OCI-LY3 (cell line): ENCODE measurements at regions not wholly inside any gene's neighbourhood (a gene's known extent, or its start where the extent isn't known, plus 50 kb on each side); places are given as distances from the start of the nearest gene placed in this dataset.

Source experiments
- H2AFZ ChIP-seq: fragments of 200-600, 300-600 bp; shearing (Covaris generic); 2 replicates; pipeline ENCODE4 v1.6.0; 2014; ENCODE audit warnings: antibody characterized with exemption, low read depth, low read length
- H3K27ac ChIP-seq: fragments of 200-600, 300-600 bp; sonication (generic); 2 replicates; pipeline ENCODE4 v1.5.1; 2014; ENCODE audit warnings: mild to moderate bottlenecking, low read length, moderate library complexity, mixed read lengths
- H3K27me3 ChIP-seq: fragments of 200-600, 300-600 bp; sonication (generic); 2 replicates; pipeline ENCODE4 v1.6.1; 2014; ENCODE audit warnings: low read depth, low read length, mixed read lengths
- H3K36me3 ChIP-seq: fragments of 200-600, 300-600 bp; sonication (generic); replicated peaks from 2 replicates; pipeline ENCODE3; 2014; ENCODE audit warnings: low read depth, low read length, mixed read lengths
- H3K4me1 ChIP-seq: fragments of 300-600, 200-600 bp; sonication (generic); 2 replicates; pipeline ENCODE4 v1.6.1; 2014; ENCODE audit warnings: low read length, mixed read lengths
- H3K4me2 ChIP-seq: fragments of 200-600, 300-600 bp; sonication (generic); 2 replicates; pipeline ENCODE4 v1.6.1; 2014; ENCODE audit warnings: low read length, mixed read lengths
- H3K4me3 ChIP-seq: fragments of 300-600, 200-600 bp; sonication (generic); 2 replicates; pipeline ENCODE4 v1.5.1; 2014; ENCODE audit warnings: antibody characterized with exemption, mild to moderate bottlenecking, low read length, moderate library complexity
- H3K79me2 ChIP-seq: fragments of 300-600, 200-600 bp; shearing (Covaris generic); 2 replicates; pipeline ENCODE4 v1.6.1; 2014; ENCODE audit warnings: mild to moderate bottlenecking, low read length, mixed read lengths
- H3K9ac ChIP-seq: fragments of 300-600, 200-600 bp; shearing (Covaris generic); 2 replicates; pipeline ENCODE4 v1.6.0; 2014; ENCODE audit warnings: mild to moderate bottlenecking, low read length, moderate library complexity
- H3K9me3 ChIP-seq: fragments of 200-600, 300-600 bp; shearing (Covaris generic); 2 replicates; pipeline ENCODE4 v1.6.1; 2014; ENCODE audit warnings: low read length, mixed read lengths; ENCODE audit not compliant: insufficient read depth
- H4K20me1 ChIP-seq: fragments of 200-600, 300-600 bp; sonication (generic); 2 replicates; pipeline ENCODE4 v1.6.1; 2016; ENCODE audit warnings: low read length, mixed read lengths; ENCODE audit not compliant: insufficient read depth
- CTCF ChIP-seq: fragments of 200-600, 300-600 bp; sonication (generic); IDR thresholded peaks from 2 replicates; pipeline ENCODE4 v1.5.1; 2014; ENCODE audit warnings: antibody characterized with exemption, low read length, low read depth
- EZH2phosphoT487 ChIP-seq: fragments of 200-600 bp; shearing (Covaris generic); IDR thresholded peaks from 2 replicates; pipeline ENCODE4 v1.6.1; 2018; ENCODE audit warnings: antibody characterized with exemption, mixed run types, low read depth

- Histone ChIP-seq H3K27me3 (no peaks in the 10 kb centered on the region), H3K9ac (no peak overlapping the region), H3K4me1 (no peaks in the 10 kb centered on the region), H4K20me1 (no peaks in the 10 kb centered on the region), H3K36me3 (no peaks in the 10 kb centered on the region), H3K79me2 (no peaks in the 10 kb centered on the region), H3K4me2 (no peak overlapping the region), H3K4me3 (no peak overlapping the region), H3K27ac (no peak overlapping the region), H3K9me3 (no peaks in the 10 kb centered on the region), H2AFZ (no peak overlapping the region)
- TF ChIP-seq CTCF (no peak), EZH2phosphoT487 (no peak)
Observed at GRCh38 chr10:1881636-1882035, 144.3 kb upstream of the ADARB2 start.

GRCh38 chr10:1874533-1874932, 137.2 kb upstream of the ADARB2 start:
- Histone ChIP-seq H3K4me2 (no peak overlapping the region), H2AFZ (no peak overlapping the region), H3K79me2 (no peaks in the 10 kb centered on the region), H4K20me1 (no peaks in the 10 kb centered on the region), H3K9ac (no peak overlapping the region), H3K4me1 (no peaks in the 10 kb centered on the region), H3K36me3 (no peaks in the 10 kb centered on the region), H3K27me3 (no peaks in the 10 kb centered on the region), H3K27ac (no peak overlapping the region), H3K9me3 (no peaks in the 10 kb centered on the region), H3K4me3 (no peak overlapping the region)
- TF ChIP-seq EZH2phosphoT487 (no peak), CTCF (no peak)

GRCh38 chr10:1873661-1874315, 136.5 kb upstream of the ADARB2 start:
- Histone ChIP-seq H2AFZ (no peak overlapping the region), H3K79me2 (no peaks in the 10 kb centered on the region), H4K20me1 (no peaks in the 10 kb centered on the region), H3K9ac (no peak overlapping the region), H3K27ac (no peak overlapping the region), H3K4me2 (no peak overlapping the region), H3K4me3 (no peak overlapping the region), H3K4me1 (no peaks in the 10 kb centered on the region), H3K36me3 (no peaks in the 10 kb centered on the region), H3K27me3 (no peaks in the 10 kb centered on the region), H3K9me3 (no peaks in the 10 kb centered on the region)
- TF ChIP-seq CTCF, result no peak
- TF ChIP-seq EZH2phosphoT487, result no peak

- Histone ChIP-seq H3K27me3 (no peaks in the 10 kb centered on the region), H4K20me1 (no peaks in the 10 kb centered on the region), H3K9ac (no peak overlapping the region), H3K36me3 (no peaks in the 10 kb centered on the region), H2AFZ (no peak overlapping the region), H3K4me2 (no peak overlapping the region), H3K79me2 (no peaks in the 10 kb centered on the region), H3K4me1 (no peaks in the 10 kb centered on the region), H3K27ac (no peak overlapping the region), H3K9me3 (no peaks in the 10 kb centered on the region), H3K4me3 (no peak overlapping the region)
- TF ChIP-seq EZH2phosphoT487 (no peak), CTCF (no peak)
Observed at GRCh38 chr10:1872151-1872726, 134.9 kb upstream of the ADARB2 start.
